COR-L47 (cell line): ENCODE measurements at regions not wholly inside any gene's neighbourhood (a gene's known extent, or its start where the extent isn't known, plus 50 kb on each side); places are given as distances from the start of the nearest gene placed in this dataset.

ENCODE experiments used
- DNase-seq: peaks from one replicate; lab custom pipeline; 2025; lab: John Stamatoyannopoulos, UW

- no peak for DNase-seq
Observed at GRCh38 chr3:81439108-81439507, 322.3 kb downstream of the GBE1 start.

GRCh38 chr3:81437683-81438082 lies 323.8 kb downstream of the GBE1 start:
- DNase-seq = no peak

- DNase-seq = no peak
Observed at GRCh38 chr3:81436182-81436581, 325.3 kb downstream of the GBE1 start.

- no peak for DNase-seq
Observed at GRCh38 chr3:81435050-81435449, 326.4 kb downstream of the GBE1 start.

- DNase-seq = no peak
Observed at GRCh38 chr3:81434161-81434560, 327.3 kb downstream of the GBE1 start.

GRCh38 chr3:81433675-81434074 lies 327.8 kb downstream of the GBE1 start:
- no peak for DNase-seq

- no peak for DNase-seq
Observed at GRCh38 chr3:81432456-81432855, 329.0 kb downstream of the GBE1 start.

GRCh38 chr3:81426826-81427577 lies 334.4 kb downstream of the GBE1 start:
- peak; percentile 1 for DNase-seq

GRCh38 chr3:81425198-81425868 lies 336.1 kb downstream of the GBE1 start:
- no peak for DNase-seq

- no peak for DNase-seq
Observed at GRCh38 chr3:81419228-81419627, 342.2 kb downstream of the GBE1 start.

- DNase-seq = no peak
Observed at GRCh38 chr3:81416812-81417211, 344.6 kb downstream of the GBE1 start.

GRCh38 chr3:81406318-81406717 lies 355.1 kb downstream of the GBE1 start:
- DNase-seq = no peak

- DNase-seq = no peak
Observed at GRCh38 chr3:81395739-81396513, 365.5 kb downstream of the GBE1 start.

GRCh38 chr3:81394651-81395524 lies 366.6 kb downstream of the GBE1 start:
- no peak for DNase-seq

GRCh38 chr3:81393251-81393650 lies 368.2 kb downstream of the GBE1 start:
- DNase-seq = no peak

- no peak for DNase-seq
Observed at GRCh38 chr3:81390796-81391195, 370.6 kb downstream of the GBE1 start.

GRCh38 chr3:81388191-81388590 lies 373.3 kb downstream of the GBE1 start:
- DNase-seq = no peak

GRCh38 chr3:81382470-81382869 lies 379.0 kb downstream of the GBE1 start:
- no peak for DNase-seq

GRCh38 chr3:81380234-81380633 lies 381.2 kb downstream of the GBE1 start:
- no peak for DNase-seq

- DNase-seq = no peak
Observed at GRCh38 chr3:81378552-81379293, 382.7 kb downstream of the GBE1 start.

- DNase-seq = no peak
Observed at GRCh38 chr3:81375921-81376320, 385.5 kb downstream of the GBE1 start.
